Trophoblast cell (in vitro differentiated cells and primary cell): ENCODE measurements at regions not wholly inside any gene's neighbourhood (a gene's known extent, or its start where the extent isn't known, plus 50 kb on each side); places are given as distances from the start of the nearest gene placed in this dataset.
"Not testable (repeated sequence)": the region's sequence is repeated elsewhere in the genome, so short reads cannot be mapped to it uniquely, and the experiment has no call there.

Experiments used
- DNase-seq, 2 donors: peaks; one replicate each; pipeline ENCODE4 v3.0.0-alpha.2; 2016
- H2AFZ ChIP-seq: 2 replicates; pipeline ENCODE4 v1.6.1; 2013; ENCODE audit warnings: low read length, moderate library complexity, mild to moderate bottlenecking; ENCODE audit not compliant: insufficient read depth, poor library complexity
- H2AK5ac ChIP-seq: 2 replicates; pipeline ENCODE4 v1.6.1; 2013; ENCODE audit warnings: mild to moderate bottlenecking, low read length
- H2BK120ac ChIP-seq: 2 replicates; pipeline ENCODE4 v1.6.1; 2013; ENCODE audit warnings: low read length, mild to moderate bottlenecking, moderate library complexity; ENCODE audit not compliant: insufficient read depth, poor library complexity
- H2BK12ac ChIP-seq: 2 replicates; pipeline ENCODE4 v1.6.1; 2013; ENCODE audit warnings: mild to moderate bottlenecking, low read length, moderate library complexity
- H2BK5ac ChIP-seq: 2 replicates; pipeline ENCODE4 v1.6.1; 2013; ENCODE audit warnings: low read length, low read depth, moderate library complexity, mild to moderate bottlenecking; ENCODE audit not compliant: poor library complexity
- H3K14ac ChIP-seq: 2 replicates; pipeline ENCODE4 v1.6.1; 2013; ENCODE audit warnings: mild to moderate bottlenecking, low read length
- H3K18ac ChIP-seq: 2 replicates; pipeline ENCODE4 v1.6.1; 2013; ENCODE audit warnings: mild to moderate bottlenecking, low read length
- H3K23ac ChIP-seq: 2 replicates; pipeline ENCODE4 v1.6.1; 2013; ENCODE audit warnings: low read length
- H3K27ac ChIP-seq: 2 replicates; pipeline ENCODE4 v1.5.1; 2013; ENCODE audit warnings: low read depth, mild to moderate bottlenecking, inconsistent platforms, low read length, moderate library complexity
- H3K27me3 ChIP-seq: 2 replicates; pipeline ENCODE4 v1.6.1; 2013; ENCODE audit warnings: inconsistent platforms, mild to moderate bottlenecking, low read length, moderate library complexity; ENCODE audit not compliant: insufficient read depth
- H3K36me3 ChIP-seq, 2 experiments: 1 replicate in 1 of 2; 2 replicates in 1 of 2; pipeline ENCODE4 v1.6.1; 2013; ENCODE audit warnings: low read length in 2 of 2, mild to moderate bottlenecking in 2 of 2, moderate library complexity in 1 of 2; ENCODE audit not compliant: insufficient read depth in 2 of 2, control insufficient read depth in 1 of 2
- H3K4ac ChIP-seq: 2 replicates; pipeline ENCODE4 v1.6.1; 2013; ENCODE audit warnings: low read depth, mild to moderate bottlenecking, low read length, moderate library complexity
- H3K4me1 ChIP-seq, 2 experiments: 1 replicate in 1 of 2; 2 replicates in 1 of 2; pipeline ENCODE4 v1.6.1; 2013; ENCODE audit warnings: low read length in 2 of 2, mild to moderate bottlenecking in 2 of 2, moderate library complexity in 1 of 2; ENCODE audit not compliant: insufficient read depth in 2 of 2, control insufficient read depth in 1 of 2
- H3K4me2 ChIP-seq: 2 replicates; pipeline ENCODE4 v1.6.1; 2013; ENCODE audit warnings: inconsistent platforms, mild to moderate bottlenecking, low read length, moderate library complexity
- H3K4me3 ChIP-seq: 2 replicates; pipeline ENCODE4 v1.5.1; 2013; ENCODE audit warnings: mild to moderate bottlenecking, low read depth, low read length, inconsistent platforms
- H3K79me1 ChIP-seq: one replicate; pipeline ENCODE4 v1.6.1; 2013; ENCODE audit warnings: low read length
- H3K79me2 ChIP-seq: 2 replicates; pipeline ENCODE4 v1.6.1; 2013; ENCODE audit warnings: low read length, mild to moderate bottlenecking; ENCODE audit not compliant: control insufficient read depth, insufficient read depth, poor library complexity
- H3K9ac ChIP-seq: 2 replicates; pipeline ENCODE4 v1.6.1; 2013; ENCODE audit warnings: mild to moderate bottlenecking, low read length
- H3K9me3 ChIP-seq: 2 replicates; pipeline ENCODE4 v1.6.1; 2013; ENCODE audit warnings: low read depth, mild to moderate bottlenecking, control low read depth, inconsistent platforms, low read length; ENCODE audit not compliant: insufficient read depth
- H4K12ac ChIP-seq: 2 replicates; pipeline ENCODE4 v1.6.1; 2013; ENCODE audit warnings: low read depth, mild to moderate bottlenecking, low read length, moderate library complexity
- H4K8ac ChIP-seq: 2 replicates; pipeline ENCODE4 v1.6.1; 2013; ENCODE audit warnings: low read depth, mild to moderate bottlenecking, low read length, moderate library complexity
- H4K91ac ChIP-seq: one replicate; pipeline ENCODE4 v1.6.1; 2013; ENCODE audit warnings: low read depth, mild to moderate bottlenecking, low read length, moderate library complexity
- WGBS: extraction: QIAGEN DNeasy Blood & Tissue Kit; methylation state at CpG from one replicate; pipeline ENCODE4 v1.1.7; 2013; ENCODE audit warnings: missing lambda C conversion rate; ENCODE audit not compliant: insufficient read length, insufficient coverage; ENCODE audit errors: extremely low coverage; 5-methylcytosine and 5-hydroxymethylcytosine counted together

DNA sequence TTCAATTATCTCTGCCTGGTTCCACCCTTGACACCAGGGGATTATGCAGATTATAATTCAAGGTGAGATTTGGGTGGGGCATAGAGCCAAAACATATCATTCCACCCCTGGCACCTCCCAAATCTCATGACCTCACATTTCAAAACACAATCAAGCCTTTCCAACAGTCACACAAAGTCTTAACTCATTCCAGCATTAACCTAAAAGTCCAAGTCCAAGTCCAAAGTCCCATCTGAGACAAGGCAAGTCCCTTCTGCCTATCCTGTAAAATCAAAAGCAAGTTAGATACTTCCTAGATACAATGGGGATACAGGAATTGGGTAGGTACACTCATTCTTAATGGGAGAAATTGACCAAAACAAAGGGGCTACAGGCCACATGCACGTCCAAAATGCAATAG is 73.7 kb upstream of the SLC24A3 start:
- no peak overlapping the region for H3K23ac ChIP-seq
- H3K9me3 ChIP-seq: peaks cover 10% of the 10 kb centered on the region
- H2AFZ ChIP-seq: no peak overlapping the region
- H3K79me2 ChIP-seq: no peaks in the 10 kb centered on the region
- H2BK120ac ChIP-seq: no peak overlapping the region
- no peaks in the 10 kb centered on the region for H3K27me3 ChIP-seq
- no peak overlapping the region for H3K18ac ChIP-seq
- no peaks in the 10 kb centered on the region for H3K79me1 ChIP-seq
- H4K12ac ChIP-seq: no peak overlapping the region
- no peak overlapping the region for H3K27ac ChIP-seq
- no CpG with 5 or more reads among the region's 1 CpG for WGBS
- H2BK12ac ChIP-seq: no peak overlapping the region
- no peak overlapping the region for H2AK5ac ChIP-seq
- H3K4me1 ChIP-seq: no peaks in the 10 kb centered on the region
- no peak overlapping the region for H3K4me2 ChIP-seq
- no peak overlapping the region for H4K91ac ChIP-seq
- H2BK5ac ChIP-seq: no peak overlapping the region
- no peak overlapping the region for H3K4me3 ChIP-seq
- no peaks in the 10 kb centered on the region for H3K36me3 ChIP-seq
- no peak overlapping the region for H3K9ac ChIP-seq
- no peak overlapping the region for H3K4ac ChIP-seq
- H4K8ac ChIP-seq: no peak overlapping the region
- no peak for DNase-seq
- no peak overlapping the region for H3K14ac ChIP-seq

DNA sequence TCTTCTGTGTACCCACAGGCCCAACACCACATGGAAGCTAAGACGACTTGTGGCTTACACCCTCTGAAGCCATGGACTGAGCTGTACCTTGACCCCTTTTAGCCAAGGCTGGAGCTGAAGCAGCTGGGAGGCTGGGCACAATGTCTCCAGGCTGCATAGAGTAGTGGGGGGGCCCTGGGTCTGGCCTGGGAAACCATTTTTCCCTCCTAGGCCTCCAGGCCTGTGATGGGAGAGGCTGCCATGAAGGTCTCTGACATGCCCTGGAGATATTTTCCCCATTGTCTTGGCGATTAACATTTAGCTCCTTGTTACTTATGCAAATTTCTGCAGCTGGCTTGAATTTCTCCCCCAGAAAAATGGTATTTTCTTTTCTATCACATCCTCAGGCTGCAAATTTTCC is 72.9 kb upstream of the SLC24A3 start:
- not testable (repeated sequence) for H3K4me2 ChIP-seq, H3K9me3 ChIP-seq, H2BK5ac ChIP-seq, H3K27ac ChIP-seq, H2BK120ac ChIP-seq, H4K91ac ChIP-seq, H3K18ac ChIP-seq, H3K4me3 ChIP-seq, H3K79me1 ChIP-seq, H3K23ac ChIP-seq, DNase-seq, H3K36me3 ChIP-seq, H3K9ac ChIP-seq, H3K4me1 ChIP-seq, H3K4ac ChIP-seq, H3K27me3 ChIP-seq, H4K8ac ChIP-seq, H2AFZ ChIP-seq, H2AK5ac ChIP-seq, H2BK12ac ChIP-seq, H3K79me2 ChIP-seq, H4K12ac ChIP-seq, H3K14ac ChIP-seq
- WGBS: no CpG with 5 or more reads among the region's 2 CpGs

DNA sequence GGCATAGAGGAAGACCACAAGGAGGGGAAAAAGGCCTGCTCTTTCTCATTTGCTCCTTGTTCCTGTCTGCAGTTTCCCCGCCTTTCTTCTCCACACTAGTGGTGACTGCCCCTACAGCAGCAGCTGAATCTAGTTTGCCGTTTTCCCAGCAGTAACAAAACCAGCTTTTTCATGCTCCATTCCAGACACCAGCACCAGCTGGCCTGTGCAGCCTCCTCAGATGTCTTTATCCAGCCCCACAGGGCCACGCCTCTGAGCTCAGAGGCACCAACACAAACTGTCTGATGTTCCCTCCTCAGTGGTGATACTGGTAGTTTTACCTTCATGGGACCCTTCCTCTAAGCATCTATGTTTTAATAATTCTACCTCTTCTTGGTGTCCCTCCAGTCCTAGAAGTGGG is 70.4 kb upstream of the SLC24A3 start:
- DNase-seq: no peak
- Histone ChIP-seq H3K9ac (no peak overlapping the region), H4K91ac (no peak overlapping the region), H3K4me2 (no peak overlapping the region), H3K9me3 (peaks cover 7% of the 10 kb centered on the region), H2BK120ac (no peak overlapping the region), H3K36me3 (no peaks in the 10 kb centered on the region), H3K18ac (no peak overlapping the region), H2BK5ac (no peak overlapping the region), H2BK12ac (no peak overlapping the region), H3K14ac (no peak overlapping the region), H2AFZ (no peak overlapping the region), H3K79me2 (no peaks in the 10 kb centered on the region), H3K23ac (no peak overlapping the region), H4K8ac (no peak overlapping the region), H3K4me1 (no peaks in the 10 kb centered on the region), H2AK5ac (no peak overlapping the region), H3K4ac (no peak overlapping the region), H3K27ac (no peak overlapping the region), H3K27me3 (no peaks in the 10 kb centered on the region), H3K79me1 (no peaks in the 10 kb centered on the region), H4K12ac (no peak overlapping the region), H3K4me3 (no peak overlapping the region)
- no CpG with 5 or more reads among the region's 3 CpGs for WGBS

DNA sequence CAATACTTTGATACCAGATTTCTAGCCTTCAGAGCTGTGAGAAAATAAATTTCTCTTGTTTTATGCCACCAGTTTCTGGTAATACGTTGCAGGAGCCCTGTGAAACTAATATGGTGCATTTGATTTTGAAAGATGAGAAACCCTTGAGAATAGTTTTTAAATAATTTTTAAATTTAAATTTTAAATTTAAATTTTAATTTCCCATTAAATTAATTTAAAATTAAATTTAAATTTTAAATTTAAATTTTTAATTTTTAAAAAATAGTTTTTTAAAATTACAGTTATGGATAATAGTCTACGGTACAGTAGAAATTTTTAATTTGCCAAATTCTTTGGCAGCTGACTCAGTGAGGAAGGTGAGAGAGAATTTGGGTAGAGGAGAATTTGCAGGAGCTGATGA is 68.6 kb upstream of the SLC24A3 start:
- H2AFZ ChIP-seq: no peak overlapping the region
- no peak overlapping the region for H4K91ac ChIP-seq
- no peak overlapping the region for H4K8ac ChIP-seq
- H3K9me3 ChIP-seq: peaks cover 5% of the 10 kb centered on the region
- H3K36me3 ChIP-seq: no peaks in the 10 kb centered on the region
- no peak overlapping the region for H3K4me2 ChIP-seq
- H3K18ac ChIP-seq: no peak overlapping the region
- H4K12ac ChIP-seq: no peak overlapping the region
- no peak overlapping the region for H3K14ac ChIP-seq
- H3K79me2 ChIP-seq: no peaks in the 10 kb centered on the region
- no peaks in the 10 kb centered on the region for H3K79me1 ChIP-seq
- no peak overlapping the region for H2AK5ac ChIP-seq
- H3K27ac ChIP-seq: no peak overlapping the region
- H2BK120ac ChIP-seq: no peak overlapping the region
- no peaks in the 10 kb centered on the region for H3K27me3 ChIP-seq
- no CpG with 5 or more reads among the region's 2 CpGs for WGBS
- no peak overlapping the region for H2BK5ac ChIP-seq
- no peak for DNase-seq
- H3K4ac ChIP-seq: no peak overlapping the region
- no peaks in the 10 kb centered on the region for H3K4me1 ChIP-seq
- H3K23ac ChIP-seq: no peak overlapping the region
- no peak overlapping the region for H3K4me3 ChIP-seq
- no peak overlapping the region for H3K9ac ChIP-seq
- no peak overlapping the region for H2BK12ac ChIP-seq
